H9 (cell line): ENCODE measurements at regions not wholly inside any gene's neighbourhood (a gene's known extent, or its start where the extent isn't known, plus 50 kb on each side); places are given as distances from the start of the nearest gene placed in this dataset.

ENCODE experiments used
- DNase-seq: peaks from one replicate; pipeline ENCODE4 v3.0.0-alpha.2; 2017
- H2AFZ ChIP-seq: one replicate; pipeline ENCODE4 v1.6.1; 2013; ENCODE audit warnings: mild to moderate bottlenecking, low read length, control low read depth, moderate library complexity
- H2AK5ac ChIP-seq: 2 replicates; pipeline ENCODE4 v1.6.1; 2013; ENCODE audit warnings: low read length, control low read depth, mixed read lengths; ENCODE audit not compliant: insufficient read length
- H2BK120ac ChIP-seq: one replicate; pipeline ENCODE4 v1.6.1; 2013; ENCODE audit warnings: low read depth, mild to moderate bottlenecking, low read length, control low read depth, inconsistent platforms; ENCODE audit not compliant: poor library complexity, severe bottlenecking
- H2BK12ac ChIP-seq: 2 replicates; pipeline ENCODE4 v1.6.1; 2013; ENCODE audit warnings: low read length, control low read depth, mixed read lengths, low read depth; ENCODE audit not compliant: insufficient read length
- H2BK15ac ChIP-seq: 2 replicates; pipeline ENCODE4 v1.6.1; 2013; ENCODE audit warnings: low read depth, low read length, control low read depth
- H2BK20ac ChIP-seq: one replicate; pipeline ENCODE4 v1.6.1; 2013; ENCODE audit warnings: low read depth, mild to moderate bottlenecking, low read length, control low read depth, inconsistent platforms; ENCODE audit not compliant: poor library complexity, severe bottlenecking
- H2BK5ac ChIP-seq: 2 replicates; pipeline ENCODE4 v1.6.1; 2013; ENCODE audit warnings: low read length, control low read depth, mixed read lengths; ENCODE audit not compliant: insufficient read length
- H3K14ac ChIP-seq: 2 replicates; pipeline ENCODE4 v1.6.1; 2013; ENCODE audit warnings: low read length, control low read depth; ENCODE audit not compliant: insufficient read depth
- H3K18ac ChIP-seq: 2 replicates; pipeline ENCODE4 v1.6.1; 2013; ENCODE audit warnings: low read depth, mild to moderate bottlenecking, mixed read lengths, low read length, control low read depth; ENCODE audit not compliant: insufficient read length
- H3K23ac ChIP-seq: 2 replicates; pipeline ENCODE4 v1.6.1; 2013; ENCODE audit warnings: low read length, control low read depth, mixed read lengths, low read depth; ENCODE audit not compliant: insufficient read length
- H3K23me2 ChIP-seq: 2 replicates; pipeline ENCODE4 v1.6.1; 2013; ENCODE audit warnings: low read depth, mild to moderate bottlenecking, mixed read lengths, low read length, control low read depth; ENCODE audit not compliant: insufficient read length, poor library complexity, severe bottlenecking
- H3K27ac ChIP-seq: 2 replicates; pipeline ENCODE4 v1.5.1; 2013; ENCODE audit warnings: low read length, control low read depth, mixed read lengths, low read depth; ENCODE audit not compliant: insufficient read length
- H3K27me3 ChIP-seq: 2 replicates; pipeline ENCODE4 v1.6.1; 2013; ENCODE audit warnings: low read length, control low read depth, inconsistent platforms; ENCODE audit not compliant: insufficient read depth
- H3K4ac ChIP-seq: 2 replicates; pipeline ENCODE4 v1.6.1; 2013; ENCODE audit warnings: low read depth, mild to moderate bottlenecking, control low read depth, inconsistent platforms, low read length, moderate library complexity
- H3K4me1 ChIP-seq: 2 replicates; pipeline ENCODE4 v1.6.1; 2013; ENCODE audit warnings: low read length, control low read depth, inconsistent platforms; ENCODE audit not compliant: insufficient read depth
- H3K4me2 ChIP-seq: 2 replicates; pipeline ENCODE4 v1.6.1; 2013; ENCODE audit warnings: low read length, control low read depth, mixed read lengths; ENCODE audit not compliant: insufficient read length, insufficient read depth
- H3K56ac ChIP-seq: 2 replicates; pipeline ENCODE4 v1.6.1; 2013; ENCODE audit warnings: low read depth, mild to moderate bottlenecking, mixed read lengths, low read length, control low read depth; ENCODE audit not compliant: insufficient read length
- H3K79me1 ChIP-seq: 2 replicates; pipeline ENCODE4 v1.6.1; 2013; ENCODE audit warnings: low read depth, mild to moderate bottlenecking, moderate library complexity, low read length, control low read depth, inconsistent platforms; ENCODE audit not compliant: insufficient read depth, poor library complexity, severe bottlenecking
- H3K79me2 ChIP-seq: 2 replicates; pipeline ENCODE4 v1.6.1; 2013; ENCODE audit warnings: low read length, control low read depth, inconsistent platforms; ENCODE audit not compliant: insufficient read depth
- H3K9ac ChIP-seq: 2 replicates; pipeline ENCODE4 v1.6.1; 2013; ENCODE audit warnings: low read length, control low read depth, mixed read lengths; ENCODE audit not compliant: insufficient read length; ENCODE audit errors: extremely low read depth
- H3K9me3 ChIP-seq: one replicate; pipeline ENCODE4 v1.6.1; 2013; ENCODE audit warnings: low read depth, low read length, inconsistent platforms; ENCODE audit not compliant: control insufficient read depth
- H3T11ph ChIP-seq: one replicate; pipeline ENCODE4 v1.6.1; 2013; ENCODE audit warnings: mild to moderate bottlenecking, low read length, control low read depth, inconsistent platforms
- H4K20me1 ChIP-seq: one replicate; pipeline ENCODE4 v1.6.1; 2013; ENCODE audit not compliant: control insufficient read depth, insufficient read length, insufficient read depth
- H4K5ac ChIP-seq: 2 replicates; pipeline ENCODE4 v1.6.1; 2013; ENCODE audit warnings: low read depth, mild to moderate bottlenecking, mixed read lengths, low read length, control low read depth; ENCODE audit not compliant: insufficient read length
- H4K8ac ChIP-seq: replicated peaks from 2 replicates; pipeline ENCODE4 v1.6.1; 2013; ENCODE audit warnings: low read length, control low read depth, mixed read lengths, low read depth; ENCODE audit not compliant: insufficient read length
- H4K91ac ChIP-seq: 2 replicates; pipeline ENCODE4 v1.6.1; 2013; ENCODE audit warnings: low read depth, mild to moderate bottlenecking, moderate library complexity, mixed read lengths, low read length, control low read depth; ENCODE audit not compliant: insufficient read length
- H3K27ac Mint-ChIP-seq, 3 experiments: 2 replicates in 2 of 3; 3 replicates in 1 of 3; pipeline ENCODE4 v1.8.0; 2020 to 2021; ENCODE audit warnings: mixed read lengths in 3 of 3, mild to moderate bottlenecking in 1 of 3, moderate library complexity in 1 of 3
- H3K27me3 Mint-ChIP-seq: 2 replicates; pipeline ENCODE4 v1.8.0; 2021; ENCODE audit warnings: low read depth, mild to moderate bottlenecking, moderate library complexity, mixed read lengths
- H3K36me3 Mint-ChIP-seq, 3 experiments: 2 replicates in 2 of 3; 3 replicates in 1 of 3; pipeline ENCODE4 v1.8.0; 2020 to 2021; ENCODE audit warnings: low read depth in 3 of 3, mixed read lengths in 3 of 3; ENCODE audit not compliant: insufficient read depth in 1 of 3
- H3K4me1 Mint-ChIP-seq, 2 experiments: 2 replicates each; pipeline ENCODE4 v1.8.0; 2020; ENCODE audit warnings: mixed read lengths in 2 of 2
- H3K4me3 Mint-ChIP-seq, 2 experiments: 2 replicates in 1 of 2; 3 replicates in 1 of 2; pipeline ENCODE4 v1.8.0; 2020 to 2021; ENCODE audit warnings: mild to moderate bottlenecking in 2 of 2, mixed read lengths in 2 of 2, moderate library complexity in 1 of 2
- H3K9me3 Mint-ChIP-seq, 2 experiments: 2 replicates in 1 of 2; 3 replicates in 1 of 2; pipeline ENCODE4 v1.8.0; 2020; ENCODE audit warnings: mild to moderate bottlenecking in 2 of 2, mixed read lengths in 2 of 2, moderate library complexity in 1 of 2
- WGBS: extraction: QIAGEN DNeasy Blood & Tissue Kit; methylation state at CpG from one replicate; pipeline ENCODE4 v1.1.7; 2013; ENCODE audit warnings: missing lambda C conversion rate, low lambda C conversion rate, mixed read lengths; ENCODE audit not compliant: insufficient read length; ENCODE audit errors: extremely low coverage; 5-methylcytosine and 5-hydroxymethylcytosine counted together
- TF ChIP-seq, protein P1 (sequence below): fragments of 200-600 bp; sonication (generic); conservative IDR thresholded peaks from 3 replicates; pipeline ENCODE4 v1.8.0; 2021; ENCODE audit warnings: antibody characterized with exemption, mild to moderate bottlenecking

DNA sequence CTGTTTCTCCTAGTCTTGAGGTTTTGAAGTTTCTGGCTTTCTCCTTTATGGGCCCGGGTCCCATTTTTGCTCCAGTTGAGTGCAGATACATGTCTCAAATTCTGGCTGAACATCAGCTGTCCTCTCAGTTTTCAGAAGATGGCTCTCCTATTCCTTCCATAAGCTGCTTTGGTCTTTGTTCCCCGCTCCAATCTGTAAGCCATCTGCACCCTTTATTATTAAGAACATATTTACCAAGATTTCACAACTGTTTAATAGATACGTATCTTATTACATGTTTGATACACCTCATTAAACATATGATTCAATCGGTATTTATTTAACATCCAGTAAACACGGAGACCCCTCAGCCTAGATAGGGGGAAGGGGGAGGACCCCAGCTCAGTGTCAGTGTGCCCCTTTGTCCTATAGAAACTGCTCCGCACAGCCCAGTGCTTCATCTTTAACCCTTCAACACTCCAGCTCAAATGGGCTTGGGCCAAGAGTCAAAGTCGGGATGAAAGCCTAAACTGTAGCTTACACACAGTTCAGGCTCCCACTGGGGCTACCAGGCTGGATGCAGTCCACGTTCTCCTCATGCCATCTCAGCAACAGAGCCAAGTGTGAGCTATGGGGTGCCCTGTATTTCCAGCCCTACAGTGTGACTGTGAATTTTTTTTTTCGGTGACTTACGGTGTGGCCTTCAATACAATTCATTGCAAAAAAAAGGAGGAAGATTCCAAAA, 166.0 kb upstream of the ZFHX3 start:
- H3K9me3 ChIP-seq: peaks cover 10% of the 10 kb centered on the region
- no peaks in the 10 kb centered on the region for H3K79me1 ChIP-seq
- no peaks in the 10 kb centered on the region for H3K27me3 ChIP-seq
- H3K9ac ChIP-seq: no peak overlapping the region
- Mint-ChIP-seq H3K36me3 (peaks cover 3 to 12% (median 6%) of the 10 kb centered on the region in 3 experiments; a peak in 5 of 7 replicates), H3K9me3 (peaks cover 9 to 11% of the 10 kb centered on the region in 2 experiments; a peak in 4 of 5 replicates), H3K27ac (no peak overlapping the region), H3K27me3 (no peaks in the 10 kb centered on the region), H3K4me3 (no peak overlapping the region), H3K4me1 (peaks cover 33 to 35% of the 10 kb centered on the region in 2 experiments)
- H3K14ac ChIP-seq: no peak overlapping the region
- H2BK20ac ChIP-seq: no peak overlapping the region
- no CpG with 5 or more reads among the region's 10 CpGs for WGBS
- H3K4ac ChIP-seq: no peak overlapping the region
- H3K18ac ChIP-seq: no peak overlapping the region
- no peaks in the 10 kb centered on the region for H3K79me2 ChIP-seq
- H2BK120ac ChIP-seq: no peak overlapping the region
- TF ChIP-seq, protein P1, sequence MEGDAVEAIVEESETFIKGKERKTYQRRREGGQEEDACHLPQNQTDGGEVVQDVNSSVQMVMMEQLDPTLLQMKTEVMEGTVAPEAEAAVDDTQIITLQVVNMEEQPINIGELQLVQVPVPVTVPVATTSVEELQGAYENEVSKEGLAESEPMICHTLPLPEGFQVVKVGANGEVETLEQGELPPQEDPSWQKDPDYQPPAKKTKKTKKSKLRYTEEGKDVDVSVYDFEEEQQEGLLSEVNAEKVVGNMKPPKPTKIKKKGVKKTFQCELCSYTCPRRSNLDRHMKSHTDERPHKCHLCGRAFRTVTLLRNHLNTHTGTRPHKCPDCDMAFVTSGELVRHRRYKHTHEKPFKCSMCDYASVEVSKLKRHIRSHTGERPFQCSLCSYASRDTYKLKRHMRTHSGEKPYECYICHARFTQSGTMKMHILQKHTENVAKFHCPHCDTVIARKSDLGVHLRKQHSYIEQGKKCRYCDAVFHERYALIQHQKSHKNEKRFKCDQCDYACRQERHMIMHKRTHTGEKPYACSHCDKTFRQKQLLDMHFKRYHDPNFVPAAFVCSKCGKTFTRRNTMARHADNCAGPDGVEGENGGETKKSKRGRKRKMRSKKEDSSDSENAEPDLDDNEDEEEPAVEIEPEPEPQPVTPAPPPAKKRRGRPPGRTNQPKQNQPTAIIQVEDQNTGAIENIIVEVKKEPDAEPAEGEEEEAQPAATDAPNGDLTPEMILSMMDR: no peak
- DNase-seq: no peak
- no peak overlapping the region for H3T11ph ChIP-seq
- no peak overlapping the region for H4K91ac ChIP-seq
- no peak overlapping the region for H2AFZ ChIP-seq
- no peaks in the 10 kb centered on the region for H4K20me1 ChIP-seq
- no peak overlapping the region for H4K8ac ChIP-seq
- H2BK12ac ChIP-seq: no peak overlapping the region
- H3K23ac ChIP-seq: no peak overlapping the region
- H2BK5ac ChIP-seq: no peak overlapping the region
- no peak overlapping the region for H3K4me2 ChIP-seq
- H2AK5ac ChIP-seq: no peak overlapping the region
- H3K27ac ChIP-seq: no peak overlapping the region
- no peak overlapping the region for H2BK15ac ChIP-seq
- H4K5ac ChIP-seq: no peak overlapping the region
- peaks cover 5% of the 10 kb centered on the region; the same call in 1 of the 2 replicates for H3K4me1 ChIP-seq
- H3K56ac ChIP-seq: no peak overlapping the region
- no peaks in the 10 kb centered on the region for H3K23me2 ChIP-seq
